Colonic mucosa (tissue), 4 donors: ENCODE measurements at regions not wholly inside any gene's neighbourhood (a gene's known extent, or its start where the extent isn't known, plus 50 kb on each side); places are given as distances from the start of the nearest gene placed in this dataset.

Source experiments
- DNase-seq: peaks from one replicate; pipeline ENCODE4 v3.0.0-alpha.2; 2020
- H3K27ac ChIP-seq: fragments of 200-600 bp; one replicate; pipeline ENCODE4 v1.8.0; 2021
- H3K27me3 ChIP-seq: fragments of 200-600 bp; one replicate; pipeline ENCODE4 v1.8.0; 2021
- H3K36me3 ChIP-seq: fragments of 200-600 bp; one replicate; pipeline ENCODE4 v1.8.0; 2021
- H3K4me1 ChIP-seq: fragments of 200-600 bp; one replicate; pipeline ENCODE4 v1.8.0; 2021; ENCODE audit warnings: mild to moderate bottlenecking
- H3K4me3 ChIP-seq: fragments of 200-600 bp; one replicate; pipeline ENCODE4 v1.8.0; 2021
- H3K9ac ChIP-seq, 2 donors: one replicate each; pipeline ENCODE4 v1.7.0; 2013; ENCODE audit warnings: control low read depth in 2 of 2, low read depth in 2 of 2, low read length in 2 of 2
- H3K9me3 ChIP-seq: fragments of 200-600 bp; one replicate; pipeline ENCODE4 v1.8.0; 2021
- CTCF ChIP-seq: fragments of 200-600 bp; IDR thresholded peaks from one replicate; pipeline ENCODE4 v1.8.0; 2022; ENCODE audit warnings: antibody characterized with exemption, mild to moderate bottlenecking
- intact Hi-C: fragments of 100-400 bp; cut with DNase I; formaldehyde crosslinking; loops from one replicate; pipeline ENCODE4 v1.14.1; 2022
- donor health status: healthy.
- donor health status: DM: no; HTN: no; CAD: no.
- donor health status: DM: no; HTN: no; CAD: no.

- Histone ChIP-seq H3K36me3 (no peaks in the 10 kb centered on the region), H3K27me3 (no peaks in the 10 kb centered on the region), H3K9me3 (no peaks in the 10 kb centered on the region), H3K9ac (no peak overlapping the region), H3K4me3 (no peak overlapping the region), H3K27ac (no peak overlapping the region), H3K4me1 (no peaks in the 10 kb centered on the region)
- no peak for TF ChIP-seq CTCF
- intact Hi-C loops = loop anchor here (2.0 kb wide), 1 partner anchor 33 kb away; no protein-coding TSS in a partner anchor
- DNase-seq = no peak
These were observed 61.8 kb upstream of the CERS6 start for GRCh38 chr2:168394262-168394661.

GRCh38 chr2:168396131-168396530 is 59.9 kb upstream of the CERS6 start:
- Histone ChIP-seq H3K9ac (no peak overlapping the region), H3K4me3 (no peak overlapping the region), H3K27ac (no peak overlapping the region), H3K27me3 (no peaks in the 10 kb centered on the region), H3K9me3 (no peaks in the 10 kb centered on the region), H3K36me3 (no peaks in the 10 kb centered on the region), H3K4me1 (no peaks in the 10 kb centered on the region)
- TF ChIP-seq CTCF = no peak
- no peak for DNase-seq
- intact Hi-C loops = no loop called here

GRCh38 chr2:168397629-168398028 is 58.4 kb upstream of the CERS6 start:
- no peak for DNase-seq
- Histone ChIP-seq H3K27ac (no peak overlapping the region), H3K27me3 (no peaks in the 10 kb centered on the region), H3K4me1 (no peaks in the 10 kb centered on the region), H3K9me3 (no peaks in the 10 kb centered on the region), H3K36me3 (no peaks in the 10 kb centered on the region), H3K9ac (no peak overlapping the region), H3K4me3 (no peak overlapping the region)
- intact Hi-C loops = no loop called here
- TF ChIP-seq CTCF = no peak

GRCh38 chr2:168401048-168401556 is 55.0 kb upstream of the CERS6 start:
- Histone ChIP-seq H3K36me3 (no peaks in the 10 kb centered on the region), H3K27me3 (no peaks in the 10 kb centered on the region), H3K9me3 (no peaks in the 10 kb centered on the region), H3K9ac (no peak overlapping the region), H3K4me3 (no peak overlapping the region), H3K27ac (no peak overlapping the region), H3K4me1 (no peaks in the 10 kb centered on the region)
- no peak for DNase-seq
- intact Hi-C loops = no loop called here
- no peak for TF ChIP-seq CTCF

GRCh38 chr2:168401771-168402170 is 54.3 kb upstream of the CERS6 start:
- no peaks in the 10 kb centered on the region for H3K4me1 ChIP-seq
- no peak overlapping the region for H3K27ac ChIP-seq
- H3K9ac ChIP-seq = no peak overlapping the region
- no peaks in the 10 kb centered on the region for H3K9me3 ChIP-seq
- no peaks in the 10 kb centered on the region for H3K36me3 ChIP-seq
- intact Hi-C loops = no loop called here
- H3K27me3 ChIP-seq = no peaks in the 10 kb centered on the region
- H3K4me3 ChIP-seq = no peak overlapping the region
- DNase-seq = no peak
- no peak for TF ChIP-seq CTCF

GRCh38 chr2:168402531-168402930 is 53.5 kb upstream of the CERS6 start:
- Histone ChIP-seq H3K9me3 (no peaks in the 10 kb centered on the region), H3K9ac (no peak overlapping the region), H3K36me3 (no peaks in the 10 kb centered on the region), H3K27ac (no peak overlapping the region), H3K4me1 (no peaks in the 10 kb centered on the region), H3K27me3 (no peaks in the 10 kb centered on the region), H3K4me3 (no peak overlapping the region)
- DNase-seq = no peak
- no peak for TF ChIP-seq CTCF
- intact Hi-C loops = no loop called here
